MM.1S (cell line): ENCODE measurements at regions not wholly inside any gene's neighbourhood (a gene's known extent, or its start where the extent isn't known, plus 50 kb on each side); places are given as distances from the start of the nearest gene placed in this dataset.

Experiments
- EZH2 ChIP-seq: fragments of 300-600 bp; sonication (generic); optimal IDR thresholded peaks from 2 replicates; pipeline ENCODE3; 2017; ENCODE audit warnings: low read depth, mild to moderate bottlenecking, antibody characterized with exemption, low read length, mixed read lengths
- TF ChIP-seq, protein P1 (sequence below): fragments of 300-600 bp; sonication (generic); IDR thresholded peaks from 2 replicates; pipeline ENCODE4 v1.5.1; 2016; ENCODE audit warnings: antibody characterized with exemption, low read length, mixed read lengths

DNA sequence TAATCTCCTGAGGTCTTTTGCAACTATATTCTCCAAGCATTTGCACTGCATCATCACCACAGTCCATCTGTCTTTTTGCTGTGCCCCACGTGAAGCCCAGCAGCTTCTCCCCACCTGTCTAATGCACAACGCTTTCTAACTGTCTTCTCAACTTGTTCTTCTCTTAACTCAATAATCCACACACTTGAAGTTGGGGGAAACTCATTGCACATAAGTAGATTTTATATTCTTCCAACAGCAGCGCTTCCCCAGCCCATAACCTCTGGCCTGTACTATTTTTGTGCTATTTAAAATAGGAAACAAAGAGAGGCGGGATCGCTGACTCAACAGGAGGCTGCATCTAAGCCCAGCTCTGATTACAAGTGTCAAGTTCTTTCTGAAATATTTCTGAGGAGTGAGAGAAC is 226.7 kb downstream of the GXYLT1 start:
- TF ChIP-seq, protein P1, sequence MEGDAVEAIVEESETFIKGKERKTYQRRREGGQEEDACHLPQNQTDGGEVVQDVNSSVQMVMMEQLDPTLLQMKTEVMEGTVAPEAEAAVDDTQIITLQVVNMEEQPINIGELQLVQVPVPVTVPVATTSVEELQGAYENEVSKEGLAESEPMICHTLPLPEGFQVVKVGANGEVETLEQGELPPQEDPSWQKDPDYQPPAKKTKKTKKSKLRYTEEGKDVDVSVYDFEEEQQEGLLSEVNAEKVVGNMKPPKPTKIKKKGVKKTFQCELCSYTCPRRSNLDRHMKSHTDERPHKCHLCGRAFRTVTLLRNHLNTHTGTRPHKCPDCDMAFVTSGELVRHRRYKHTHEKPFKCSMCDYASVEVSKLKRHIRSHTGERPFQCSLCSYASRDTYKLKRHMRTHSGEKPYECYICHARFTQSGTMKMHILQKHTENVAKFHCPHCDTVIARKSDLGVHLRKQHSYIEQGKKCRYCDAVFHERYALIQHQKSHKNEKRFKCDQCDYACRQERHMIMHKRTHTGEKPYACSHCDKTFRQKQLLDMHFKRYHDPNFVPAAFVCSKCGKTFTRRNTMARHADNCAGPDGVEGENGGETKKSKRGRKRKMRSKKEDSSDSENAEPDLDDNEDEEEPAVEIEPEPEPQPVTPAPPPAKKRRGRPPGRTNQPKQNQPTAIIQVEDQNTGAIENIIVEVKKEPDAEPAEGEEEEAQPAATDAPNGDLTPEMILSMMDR, result no peak
- TF ChIP-seq EZH2, result no peak
